Activated T-cell treated with anti-CD3 and anti-CD28 coated beads, Interleukin-2, amount 50 U/mL, for 4 hours (primary cell): ENCODE measurements at regions not wholly inside any gene's neighbourhood (a gene's known extent, or its start where the extent isn't known, plus 50 kb on each side); places are given as distances from the start of the nearest gene placed in this dataset.

Experiments
- ATAC-seq, 2 donors: fragments of 200-7000 bp; cut with Tn5 transposase; one replicate each; pipeline ENCODE4 v1.10.0; 2021
- DNase-seq: peaks from one replicate; pipeline ENCODE4 v3.0.0-alpha.2; 2020
- H3K27me3 Mint-ChIP-seq: one replicate; pipeline ENCODE4 v1.8.0; 2021; ENCODE audit warnings: low read depth, mixed read lengths
- H3K36me3 Mint-ChIP-seq: one replicate; pipeline ENCODE4 v1.8.0; 2022; ENCODE audit warnings: mixed read lengths; ENCODE audit not compliant: insufficient read depth
- H3K4me1 Mint-ChIP-seq: one replicate; pipeline ENCODE4 v1.8.0; 2021; ENCODE audit warnings: low read depth, mixed read lengths
- H3K4me3 Mint-ChIP-seq: one replicate; pipeline ENCODE4 v1.8.0; 2021; ENCODE audit warnings: mild to moderate bottlenecking, moderate library complexity, mixed read lengths
- H3K9me3 Mint-ChIP-seq: one replicate; pipeline ENCODE4 v1.8.0; 2021; ENCODE audit warnings: mixed read lengths

- no peaks in the 10 kb centered on the region for H3K36me3 Mint-ChIP-seq
- H3K27me3 Mint-ChIP-seq = no peaks in the 10 kb centered on the region
- no peak overlapping the region for H3K4me3 Mint-ChIP-seq
- H3K4me1 Mint-ChIP-seq = no peaks in the 10 kb centered on the region
- DNase-seq (no peak), ATAC-seq (no peak)
- peaks cover 8% of the 10 kb centered on the region for H3K9me3 Mint-ChIP-seq
Observed at GRCh38 chr10:21269289-21269688, 256.2 kb downstream of the SKIDA1 start.

DNA sequence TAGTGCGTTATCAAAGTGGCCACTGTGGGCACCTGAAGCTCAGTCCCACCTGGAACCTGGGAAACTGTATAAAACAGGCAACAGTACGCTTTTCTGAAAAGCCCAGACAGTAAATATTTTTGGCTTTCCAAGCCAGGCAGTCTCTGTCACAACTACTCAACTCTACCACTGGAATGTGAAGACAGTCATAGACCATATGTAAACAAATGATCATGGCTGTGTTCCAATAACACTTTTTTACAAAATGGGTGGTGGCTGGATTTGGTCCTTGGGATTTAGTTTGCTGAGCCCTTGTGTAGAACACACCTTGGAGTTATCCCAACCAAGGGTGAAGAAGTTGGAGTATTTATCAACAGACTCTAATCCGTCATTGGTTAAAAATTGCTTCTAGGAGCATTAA is 259.9 kb downstream of the SKIDA1 start:
- peaks cover 1% of the 10 kb centered on the region for H3K9me3 Mint-ChIP-seq
- no peaks in the 10 kb centered on the region for H3K4me1 Mint-ChIP-seq
- ATAC-seq (no peak), DNase-seq (no peak)
- no peak overlapping the region for H3K4me3 Mint-ChIP-seq
- H3K36me3 Mint-ChIP-seq = no peaks in the 10 kb centered on the region
- H3K27me3 Mint-ChIP-seq = no peaks in the 10 kb centered on the region

DNA sequence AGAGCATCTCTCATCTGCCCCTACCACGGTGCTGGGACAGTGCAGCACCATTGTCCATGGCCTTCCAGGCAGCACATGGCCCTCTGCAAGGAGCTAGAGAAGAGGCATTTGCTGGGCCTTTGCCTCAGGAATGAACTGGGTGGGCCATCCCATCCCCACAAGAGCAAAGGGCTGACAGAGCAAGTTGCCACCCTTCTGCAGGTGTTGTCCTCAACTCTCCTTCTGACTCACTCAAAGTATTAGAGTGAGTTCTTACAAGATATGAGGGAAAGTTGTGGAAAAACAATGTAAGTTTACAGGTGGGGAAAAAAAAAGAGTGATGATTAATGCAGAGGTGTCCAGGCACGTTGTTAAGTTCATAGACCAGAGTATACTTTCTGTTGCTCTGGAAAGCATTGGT is 261.2 kb downstream of the SKIDA1 start:
- peak in 1 of 2 donors; percentile 14 for ATAC-seq
- no peaks in the 10 kb centered on the region for H3K9me3 Mint-ChIP-seq

DNA sequence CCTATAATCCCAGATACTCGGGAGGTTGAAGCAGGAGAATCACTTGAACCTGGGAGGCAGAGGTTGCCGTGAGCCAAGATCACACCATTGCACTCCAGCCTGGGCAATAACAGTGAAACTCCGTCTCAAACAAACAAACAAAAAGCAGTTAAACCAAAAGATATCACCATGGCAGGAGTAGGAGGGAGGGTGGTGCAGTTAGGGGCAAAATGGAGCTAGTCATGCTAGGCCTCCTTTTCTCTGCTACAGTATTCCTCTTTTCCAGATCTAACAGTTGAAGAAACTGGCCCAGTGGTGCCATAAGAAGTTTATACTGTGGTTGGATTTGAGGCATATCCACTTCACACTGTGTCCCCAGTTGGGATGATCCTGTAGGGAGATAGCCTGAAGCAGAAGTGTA is 261.6 kb downstream of the SKIDA1 start:
- Mint-ChIP-seq H3K4me3 (no peak overlapping the region), H3K36me3 (no peaks in the 10 kb centered on the region), H3K9me3 (no peaks in the 10 kb centered on the region), H3K27me3 (no peaks in the 10 kb centered on the region), H3K4me1 (no peaks in the 10 kb centered on the region)
- no peak for DNase-seq
- ATAC-seq = no peak

More for the DNA sequence above, 261.2 kb downstream of the SKIDA1 start:
- Mint-ChIP-seq H3K36me3 (no peaks in the 10 kb centered on the region), H3K4me3 (no peak overlapping the region), H3K4me1 (no peaks in the 10 kb centered on the region), H3K27me3 (no peaks in the 10 kb centered on the region)
- no peak for DNase-seq

DNA sequence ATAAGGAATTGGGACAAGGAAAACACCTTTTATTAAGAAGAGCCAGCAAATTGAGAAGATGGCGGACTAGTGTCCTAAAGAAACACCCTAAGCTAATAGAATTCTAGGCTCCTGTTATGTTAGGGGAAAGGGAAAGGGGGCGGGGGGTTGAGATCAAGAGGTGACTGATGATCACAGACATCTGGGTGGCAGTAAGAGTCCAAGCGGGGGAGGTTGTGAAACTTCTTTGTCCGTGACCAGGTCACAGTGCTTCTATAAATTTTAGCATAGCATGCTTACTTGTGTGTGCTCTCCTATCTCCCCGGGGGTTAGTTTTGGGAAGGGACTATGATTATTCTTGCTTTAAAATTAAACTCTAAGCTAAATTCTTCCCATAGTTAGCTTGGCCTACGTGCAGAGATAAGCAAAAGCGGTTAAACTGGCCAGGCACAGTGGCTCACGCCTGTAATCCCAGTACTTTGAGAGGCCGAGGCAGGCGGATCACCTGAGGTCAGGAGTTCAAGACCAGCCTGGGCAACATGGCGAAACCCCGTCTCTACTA is 262.1 kb downstream of the SKIDA1 start:
- H3K4me1 Mint-ChIP-seq = no peaks in the 10 kb centered on the region
- H3K36me3 Mint-ChIP-seq = no peaks in the 10 kb centered on the region
- H3K4me3 Mint-ChIP-seq = no peak overlapping the region
- no peaks in the 10 kb centered on the region for H3K27me3 Mint-ChIP-seq
- H3K9me3 Mint-ChIP-seq = no peaks in the 10 kb centered on the region
- ATAC-seq (no peak), DNase-seq (no peak)

- Mint-ChIP-seq H3K36me3 (no peaks in the 10 kb centered on the region), H3K4me3 (no peak overlapping the region), H3K9me3 (no peaks in the 10 kb centered on the region), H3K4me1 (no peaks in the 10 kb centered on the region), H3K27me3 (no peaks in the 10 kb centered on the region)
- DNase-seq (no peak), ATAC-seq (no peak)
Observed at GRCh38 chr10:21261842-21262294, 263.6 kb downstream of the SKIDA1 start.

DNA sequence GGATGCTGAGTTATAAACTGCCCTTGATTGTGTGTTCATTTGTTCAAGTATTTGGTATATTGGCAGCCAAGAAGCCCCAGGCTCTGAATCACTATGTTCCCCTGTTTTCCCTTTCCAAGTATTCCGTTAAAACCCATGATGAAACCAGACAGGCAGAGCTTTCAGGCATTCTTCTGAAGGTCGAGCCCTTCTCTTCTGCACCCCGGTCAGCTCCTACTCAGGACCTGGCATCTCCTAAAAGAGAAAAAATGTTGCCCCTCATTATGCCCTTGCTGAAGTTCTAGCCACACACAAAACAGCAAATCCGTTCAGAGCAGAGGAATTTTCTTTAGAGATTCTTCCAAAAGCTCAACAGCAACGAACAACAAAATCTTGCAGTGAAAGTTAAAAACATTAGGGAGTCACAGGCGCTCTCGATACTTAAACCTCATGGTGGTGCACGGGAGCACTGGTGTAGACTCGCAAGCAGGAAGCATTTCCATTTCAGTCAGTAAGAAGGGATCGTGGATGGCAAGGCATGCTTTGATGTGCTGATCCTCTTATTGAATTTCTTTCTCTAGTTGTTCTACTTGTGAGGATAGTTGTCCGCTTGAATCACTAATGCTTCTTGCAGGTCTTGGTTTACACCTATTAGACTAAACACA is 264.9 kb downstream of the SKIDA1 start:
- Mint-ChIP-seq H3K9me3 (no peaks in the 10 kb centered on the region), H3K4me1 (no peaks in the 10 kb centered on the region), H3K36me3 (no peaks in the 10 kb centered on the region), H3K27me3 (no peaks in the 10 kb centered on the region), H3K4me3 (no peak overlapping the region)
- ATAC-seq (no peak), DNase-seq (no peak)

GRCh38 chr10:21260066-21260465 is 265.4 kb downstream of the SKIDA1 start:
- Mint-ChIP-seq H3K36me3 (no peaks in the 10 kb centered on the region), H3K27me3 (no peaks in the 10 kb centered on the region), H3K4me1 (no peaks in the 10 kb centered on the region), H3K9me3 (no peaks in the 10 kb centered on the region), H3K4me3 (no peak overlapping the region)
- ATAC-seq = no peak
- DNase-seq = no peak

GRCh38 chr10:21257919-21258318 is 267.6 kb downstream of the SKIDA1 start:
- Mint-ChIP-seq H3K27me3 (peaks cover 2% of the 10 kb centered on the region), H3K9me3 (no peaks in the 10 kb centered on the region), H3K4me1 (no peaks in the 10 kb centered on the region), H3K4me3 (no peak overlapping the region), H3K36me3 (no peaks in the 10 kb centered on the region)
- ATAC-seq (no peak), DNase-seq (no peak)

- Mint-ChIP-seq H3K9me3 (no peaks in the 10 kb centered on the region), H3K27me3 (peaks cover 2% of the 10 kb centered on the region), H3K4me1 (no peaks in the 10 kb centered on the region), H3K4me3 (no peak overlapping the region), H3K36me3 (no peaks in the 10 kb centered on the region)
- DNase-seq (no peak), ATAC-seq (no peak)
Observed at GRCh38 chr10:21257191-21257590, 268.3 kb downstream of the SKIDA1 start.

GRCh38 chr10:21249435-21249834 is 276.0 kb downstream of the SKIDA1 start:
- peaks cover 11% of the 10 kb centered on the region for H3K27me3 Mint-ChIP-seq
- H3K4me1 Mint-ChIP-seq = no peaks in the 10 kb centered on the region
- no peak overlapping the region for H3K4me3 Mint-ChIP-seq

GRCh38 chr10:21247592-21247991 is 277.9 kb downstream of the SKIDA1 start:
- H3K4me3 Mint-ChIP-seq = no peak overlapping the region
- H3K27me3 Mint-ChIP-seq = peaks cover 9% of the 10 kb centered on the region
- no peak for DNase-seq
- H3K36me3 Mint-ChIP-seq = no peaks in the 10 kb centered on the region
- no peak for ATAC-seq
- no peaks in the 10 kb centered on the region for H3K9me3 Mint-ChIP-seq
- H3K4me1 Mint-ChIP-seq = no peaks in the 10 kb centered on the region

More at GRCh38 chr10:21249435-21249834, 276.0 kb downstream of the SKIDA1 start:
- DNase-seq = no peak
- Mint-ChIP-seq H3K9me3 (no peaks in the 10 kb centered on the region), H3K36me3 (no peaks in the 10 kb centered on the region)
- no peak for ATAC-seq

DNA sequence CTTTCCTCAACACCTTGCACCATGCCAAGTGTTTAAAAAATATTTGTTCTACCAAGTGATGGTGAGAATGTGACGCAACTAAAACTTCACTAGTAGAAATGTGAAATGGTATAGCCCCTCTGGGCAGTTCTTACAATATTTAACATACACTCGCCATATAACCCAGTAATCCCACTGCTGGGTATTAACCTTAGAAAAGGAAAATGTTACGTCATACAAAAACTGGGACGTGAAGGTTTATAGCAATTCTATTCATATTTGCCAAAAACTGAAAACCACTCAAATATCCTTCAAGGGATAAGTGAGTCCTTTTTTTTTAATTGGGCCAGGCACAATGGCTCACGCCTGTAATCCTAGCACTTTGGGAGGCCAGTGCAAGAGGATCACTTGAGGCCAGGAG is 279.3 kb downstream of the SKIDA1 start:
- ATAC-seq = no peak
- no peak overlapping the region for H3K4me3 Mint-ChIP-seq
- no peaks in the 10 kb centered on the region for H3K9me3 Mint-ChIP-seq
- H3K36me3 Mint-ChIP-seq = no peaks in the 10 kb centered on the region
- DNase-seq = no peak
- H3K4me1 Mint-ChIP-seq = no peaks in the 10 kb centered on the region
- H3K27me3 Mint-ChIP-seq = peaks cover 9% of the 10 kb centered on the region

- Mint-ChIP-seq H3K27me3 (peaks cover 10% of the 10 kb centered on the region), H3K4me1 (no peaks in the 10 kb centered on the region), H3K4me3 (no peak overlapping the region), H3K9me3 (no peaks in the 10 kb centered on the region), H3K36me3 (no peaks in the 10 kb centered on the region)
- DNase-seq = no peak
- ATAC-seq = no peak
Observed at GRCh38 chr10:21243748-21244257, 281.7 kb downstream of the SKIDA1 start.

DNA sequence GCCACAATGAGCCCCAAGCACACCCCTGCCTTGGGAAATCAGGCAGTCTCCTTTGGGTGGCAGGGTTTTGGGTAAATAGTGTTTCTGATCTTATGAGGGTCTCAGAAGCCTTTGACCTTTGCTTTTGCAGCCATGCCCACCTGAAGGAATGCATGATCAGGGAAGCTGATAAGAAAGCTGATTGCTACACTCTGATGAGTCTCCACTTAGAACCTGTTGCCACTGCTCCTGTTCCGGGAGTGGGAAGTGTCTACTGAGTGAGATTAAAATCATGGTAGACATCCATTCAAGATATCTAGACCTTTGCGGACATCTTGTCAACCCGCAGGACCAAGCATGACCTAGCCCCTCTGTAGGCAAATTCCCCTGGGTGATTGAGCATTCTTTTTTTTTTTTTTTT is 282.6 kb downstream of the SKIDA1 start:
- H3K4me1 Mint-ChIP-seq = no peaks in the 10 kb centered on the region
- ATAC-seq (no peak), DNase-seq (no peak)
- no peaks in the 10 kb centered on the region for H3K9me3 Mint-ChIP-seq
- H3K27me3 Mint-ChIP-seq = peaks cover 8% of the 10 kb centered on the region
- H3K36me3 Mint-ChIP-seq = no peaks in the 10 kb centered on the region
- no peak overlapping the region for H3K4me3 Mint-ChIP-seq
